Stomach (tissue), 8 donors: ENCODE measurements at regions not wholly inside any gene's neighbourhood (a gene's known extent, or its start where the extent isn't known, plus 50 kb on each side); places are given as distances from the start of the nearest gene placed in this dataset.

Experiments
- DNase-seq, 2 donors: peaks; one replicate each; pipeline versions ENCODE4 v3.0.0 to v3.0.0-alpha.2; 2013 to 2019
- H3K27ac ChIP-seq, 5 donors: fragments of 200-600 bp in 4 of 5; sonication (generic) in 4 of 5; one replicate each; pipeline ENCODE4 v1.5.1; 2013 to 2019; ENCODE audit warnings: mild to moderate bottlenecking in 1 of 5, moderate library complexity in 1 of 5
- H3K27me3 ChIP-seq, 3 donors: fragments of 200-600 bp; sonication (generic); one replicate each; pipeline ENCODE4 v1.5.1; 2017 to 2019; ENCODE audit warnings: mixed run types in 1 of 3
- H3K36me3 ChIP-seq, 4 donors: fragments of 200-600 bp; sonication (generic); 1 replicate in 3 of 4; 2 replicates in 1 of 4; pipeline ENCODE4 v1.5.1; 2016 to 2019
- H3K4me1 ChIP-seq, 4 donors: fragments of 200-600 bp; sonication (generic); one replicate each; pipeline ENCODE4 v1.5.1; 2016 to 2019
- H3K4me3 ChIP-seq, 4 donors: fragments of 200-600 bp; sonication (generic) in 3 of 4; one replicate each; pipeline ENCODE4 v1.5.1; 2016 to 2019; ENCODE audit warnings: mild to moderate bottlenecking in 1 of 4
- H3K9me3 ChIP-seq, 4 donors: fragments of 200-600 bp; sonication (generic); one replicate each; pipeline ENCODE4 v1.5.1; 2016 to 2019
- CTCF ChIP-seq, 7 experiments: fragments of 450-650 bp in 4 of 7; fragments of 200-600 bp in 3 of 7; sonication (generic) in 3 of 7; IDR thresholded peaks; one replicate each; pipeline ENCODE4 v1.5.1; 2016 to 2019; ENCODE audit warnings: antibody characterized with exemption in 7 of 7, control low read depth in 2 of 7, mild to moderate bottlenecking in 1 of 7
- EP300 ChIP-seq: sonication (generic); formaldehyde crosslinking; IDR thresholded peaks from one replicate; pipeline ENCODE4 v1.6.1; 2017; ENCODE audit warnings: antibody characterized with exemption
- POLR2A ChIP-seq, 4 donors: fragments of 450-650 bp; IDR thresholded peaks; one replicate each; pipeline ENCODE4 v1.6.1; 2016; ENCODE audit warnings: antibody characterized with exemption in 4 of 4, control low read depth in 2 of 4, mild to moderate bottlenecking in 1 of 4, moderate library complexity in 1 of 4
- POLR2AphosphoS5 ChIP-seq, 3 donors: sonication (generic); formaldehyde crosslinking; IDR thresholded peaks; one replicate each; pipeline ENCODE4 v1.6.1; 2016; ENCODE audit warnings: antibody characterized with exemption in 3 of 3
- WGBS, 5 donors: extraction: QIAGEN DNeasy Blood & Tissue Kit in 3 of 5; methylation state at CpG; one replicate each; pipeline versions ENCODE4 v1.1.5 to v1.1.7; 2013 to 2018; 5-methylcytosine and 5-hydroxymethylcytosine counted together
- intact Hi-C: fragments of 100-400 bp; cut with DNase I; formaldehyde crosslinking; loops from one replicate; pipeline ENCODE4 v1.15.1; 2023; ENCODE audit warnings: low total_unique reads
- donor health status: healthy with polysubstance abuse.
- donor health status: Bipolar disorder and iron deficiency.
- donor health status: healthy.

- no peak for TF ChIP-seq EP300
- no peak for TF ChIP-seq POLR2AphosphoS5 (IDR thresholded peaks at IDR 0.05)
- no peak for TF ChIP-seq CTCF (IDR thresholded peaks at IDR 0.05)
- TF ChIP-seq POLR2A (IDR thresholded peaks at IDR 0.05) = no peak
- peaks cover 0 to 3% (median 0%) of the 10 kb centered on the region in 4 donors for H3K36me3 ChIP-seq
- H3K27me3 ChIP-seq = no peaks in the 10 kb centered on the region
- no peak overlapping the region for H3K4me3 ChIP-seq
- no peak for DNase-seq
- H3K9me3 ChIP-seq = peaks cover 0 to 10% (median 10%) of the 10 kb centered on the region in 4 donors
- 75 to 90% (median 81%) methylated on average over 2 of the region's 2 CpGs for WGBS, 5 donors
- intact Hi-C loops = no loop called here
- no peak overlapping the region for H3K27ac ChIP-seq
- no peaks in the 10 kb centered on the region for H3K4me1 ChIP-seq
These were observed 120.8 kb upstream of the KCNE2 start for GRCh38 chr21:34242973-34243372.

DNA sequence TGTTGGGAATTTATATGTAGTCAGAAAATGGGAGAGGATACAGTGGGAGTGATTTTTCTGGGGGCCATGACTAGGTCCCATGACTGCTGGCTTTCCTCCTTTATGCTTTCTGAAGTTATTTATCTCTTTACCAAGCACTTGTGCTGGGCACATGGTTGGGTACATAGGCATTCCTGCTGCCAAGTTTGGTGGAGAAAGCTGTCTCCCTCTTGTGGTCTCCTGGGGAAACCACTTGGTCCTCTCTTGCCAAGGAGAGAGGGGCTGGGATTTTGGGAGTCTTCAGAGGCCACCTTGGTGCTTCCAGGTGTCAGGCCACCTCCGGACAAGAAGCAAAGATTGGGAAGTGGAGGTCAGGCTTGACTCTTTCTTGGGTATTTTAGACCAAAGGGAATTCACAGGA is 120.2 kb upstream of the KCNE2 start:
- Histone ChIP-seq H3K9me3 (peaks cover 0 to 10% (median 10%) of the 10 kb centered on the region in 4 donors), H3K4me3 (no peak overlapping the region), H3K27ac (no peak overlapping the region), H3K4me1 (no peaks in the 10 kb centered on the region), H3K36me3 (peaks cover 0 to 3% (median 0%) of the 10 kb centered on the region in 4 donors), H3K27me3 (no peaks in the 10 kb centered on the region)
- TF ChIP-seq EP300 (no peak), CTCF (IDR thresholded peaks at IDR 0.05) (peak in 3 of 7 experiments; percentile 11 to 24 (median 23))
- intact Hi-C loops = no loop called here
- 63 to 93% (median 76%) methylated on average over 1 of the region's 1 CpG for WGBS, 5 donors
- peak; percentile 27 to 28 for DNase-seq

DNA sequence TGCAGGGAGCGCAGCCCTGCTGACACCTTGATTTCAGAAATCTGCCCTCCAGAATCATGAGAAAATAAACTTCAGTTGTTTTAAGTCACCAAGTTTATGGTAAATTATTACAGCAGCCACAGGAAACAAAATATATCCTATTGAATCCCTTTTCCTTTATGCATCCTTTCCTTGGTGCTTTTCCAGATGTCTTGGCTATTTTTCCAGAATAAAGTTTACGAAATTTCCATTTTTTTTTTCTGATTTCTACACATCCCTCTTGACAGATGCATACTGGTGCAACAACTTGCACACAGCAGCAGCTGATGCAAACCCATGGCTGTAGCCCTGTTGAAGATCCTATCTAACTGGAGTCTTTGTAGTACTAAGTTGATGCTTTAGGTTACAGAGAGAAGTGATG is 111.1 kb upstream of the KCNE2 start:
- DNase-seq = no peak

DNA sequence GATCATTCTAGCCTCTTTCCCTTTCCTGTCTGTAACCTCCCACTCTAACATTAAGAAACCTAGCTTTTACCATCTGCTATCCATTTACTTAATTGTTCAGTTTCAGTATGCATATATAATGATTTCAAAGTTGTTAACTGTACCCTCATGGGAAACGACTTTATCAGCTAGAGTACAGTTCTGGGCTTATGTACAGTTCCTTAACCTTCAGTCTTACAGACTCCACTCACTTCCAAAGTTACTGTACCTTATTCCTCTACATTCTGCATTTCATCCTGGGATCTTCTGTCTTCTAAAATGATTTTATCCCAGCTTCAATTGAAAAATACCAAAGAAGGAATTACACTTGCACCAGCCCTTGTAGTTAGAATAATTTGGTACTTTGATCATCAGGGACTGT is 108.7 kb upstream of the KCNE2 start:
- intact Hi-C loops = no loop called here
- peaks cover 0 to 31% (median 14%) of the 10 kb centered on the region in 4 donors for H3K9me3 ChIP-seq
- no peaks in the 10 kb centered on the region for H3K4me1 ChIP-seq
- no peaks in the 10 kb centered on the region for H3K36me3 ChIP-seq
- no peak for TF ChIP-seq CTCF (IDR thresholded peaks at IDR 0.05)
- no peak for TF ChIP-seq POLR2A (IDR thresholded peaks at IDR 0.05)
- 72 to 83% (median 76%) methylated on average over 1 of the region's 1 CpG for WGBS, 5 donors
- no peaks in the 10 kb centered on the region for H3K27me3 ChIP-seq
- no peak for DNase-seq
- no peak overlapping the region for H3K27ac ChIP-seq
- H3K4me3 ChIP-seq = no peak overlapping the region

More for the DNA sequence above, 111.1 kb upstream of the KCNE2 start:
- Histone ChIP-seq H3K9me3 (peaks cover 0 to 32% (median 16%) of the 10 kb centered on the region in 4 donors), H3K4me1 (no peaks in the 10 kb centered on the region), H3K36me3 (peaks cover 0 to 2% (median 0%) of the 10 kb centered on the region in 4 donors), H3K27me3 (no peaks in the 10 kb centered on the region), H3K27ac (no peak overlapping the region), H3K4me3 (no peak overlapping the region)
- TF ChIP-seq POLR2A (IDR thresholded peaks at IDR 0.05) = no peak
- no peak for TF ChIP-seq CTCF (IDR thresholded peaks at IDR 0.05)
- TF ChIP-seq EP300 = no peak
- TF ChIP-seq POLR2AphosphoS5 (IDR thresholded peaks at IDR 0.05) = no peak
- intact Hi-C loops = no loop called here
- 73 to 82% (median 80%) methylated on average over 2 of the region's 2 CpGs for WGBS, 5 donors
